ENCODE measurements at regions not wholly inside any gene's neighbourhood (a gene's known extent, or its start where the extent isn't known, plus 50 kb on each side); places are given as distances from the start of the nearest gene placed in this dataset.

DNA sequence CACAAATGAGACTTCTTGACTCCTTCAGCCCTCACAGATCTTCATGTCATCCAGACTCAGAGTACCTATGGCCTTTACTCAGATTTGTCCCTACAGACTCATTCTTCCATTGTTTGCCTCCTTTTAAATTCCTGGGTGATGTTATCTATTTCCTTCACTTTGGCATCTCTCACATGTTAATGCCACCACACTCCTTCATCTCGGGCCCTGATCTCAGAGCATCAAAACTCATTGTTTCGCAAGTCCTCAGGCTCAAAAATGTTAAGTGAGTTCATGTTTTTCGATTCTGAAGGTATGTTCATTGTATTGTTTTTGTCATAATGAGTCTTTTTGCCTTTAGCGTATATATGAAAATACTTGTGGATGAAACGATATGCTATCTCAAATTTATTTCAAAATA lies 62.3 kb upstream of the AHR start:
- no peak overlapping the region for H3K4me3 ChIP-seq (ENCODE audit: low read depth, low read length)
- no peak overlapping the region for H3K27ac ChIP-seq (ENCODE audit: low read depth, low read length)
- H3K4me1 ChIP-seq (ENCODE audit: control insufficient read depth, insufficient read depth, low read length) = no peaks in the 10 kb centered on the region
- no peaks in the 10 kb centered on the region for H3K9me3 ChIP-seq (ENCODE audit: control insufficient read depth, insufficient read depth, low read length)
- no peak overlapping the region for H3K9ac ChIP-seq (ENCODE audit: low read depth, low read length)
- H3K27me3 ChIP-seq (ENCODE audit: control insufficient read depth, insufficient read depth, low read length) = no peaks in the 10 kb centered on the region
- no peaks in the 10 kb centered on the region for H3K36me3 ChIP-seq (ENCODE audit: control insufficient read depth, insufficient read depth, low read length)

DNA sequence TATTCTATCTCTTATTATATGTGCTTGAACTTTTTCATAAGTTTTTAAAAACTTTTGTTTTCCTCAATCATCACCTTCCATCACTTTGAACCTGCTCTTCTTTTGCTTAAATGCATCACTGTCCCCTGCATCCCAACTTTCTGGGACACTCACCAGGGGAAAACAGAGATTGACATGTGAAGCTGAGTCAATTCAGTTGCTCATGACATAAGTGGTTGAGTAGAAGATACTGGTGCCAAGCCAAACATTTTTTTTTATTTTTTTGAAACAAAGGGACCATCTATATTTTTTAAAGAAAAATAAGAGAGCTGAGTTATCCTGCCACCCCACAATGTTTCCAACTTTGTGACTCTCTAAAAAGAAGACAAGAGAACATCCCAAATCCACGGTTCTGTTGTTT lies 61.8 kb upstream of the AHR start:
- Histone ChIP-seq H3K4me3 (ENCODE audit: low read depth, low read length) (no peak overlapping the region), H3K9ac (ENCODE audit: low read depth, low read length) (no peak overlapping the region), H3K9me3 (ENCODE audit: control insufficient read depth, insufficient read depth, low read length) (no peaks in the 10 kb centered on the region), H3K36me3 (ENCODE audit: control insufficient read depth, insufficient read depth, low read length) (no peaks in the 10 kb centered on the region), H3K27ac (ENCODE audit: low read depth, low read length) (no peak overlapping the region), H3K4me1 (ENCODE audit: control insufficient read depth, insufficient read depth, low read length) (no peaks in the 10 kb centered on the region), H3K27me3 (ENCODE audit: control insufficient read depth, insufficient read depth, low read length) (no peaks in the 10 kb centered on the region)

DNA sequence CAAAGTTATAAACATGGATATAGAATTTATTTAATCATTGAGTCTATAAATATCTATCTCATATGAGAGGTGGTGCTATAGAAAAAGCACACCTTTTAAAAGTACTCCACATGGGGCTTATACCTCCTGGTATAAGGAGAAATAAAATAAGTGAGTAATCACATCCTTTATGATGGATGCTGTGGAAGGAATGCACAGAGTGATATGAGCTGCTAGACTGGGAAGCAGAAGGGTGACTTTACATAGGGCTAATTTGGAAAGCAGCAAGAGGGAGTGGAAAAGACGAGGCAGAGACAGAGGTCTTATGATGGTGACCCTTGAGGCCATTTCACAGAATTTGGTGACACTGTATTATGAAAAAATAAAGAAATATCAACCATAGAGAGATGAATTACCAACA lies 59.4 kb upstream of the AHR start:
- Histone ChIP-seq H3K36me3 (ENCODE audit: control insufficient read depth, insufficient read depth, low read length) (no peaks in the 10 kb centered on the region), H3K9me3 (ENCODE audit: control insufficient read depth, insufficient read depth, low read length) (no peaks in the 10 kb centered on the region), H3K27me3 (ENCODE audit: control insufficient read depth, insufficient read depth, low read length) (no peaks in the 10 kb centered on the region), H3K9ac (ENCODE audit: low read depth, low read length) (no peak overlapping the region), H3K4me1 (ENCODE audit: control insufficient read depth, insufficient read depth, low read length) (no peaks in the 10 kb centered on the region), H3K27ac (ENCODE audit: low read depth, low read length) (no peak overlapping the region), H3K4me3 (ENCODE audit: low read depth, low read length) (no peak overlapping the region)

DNA sequence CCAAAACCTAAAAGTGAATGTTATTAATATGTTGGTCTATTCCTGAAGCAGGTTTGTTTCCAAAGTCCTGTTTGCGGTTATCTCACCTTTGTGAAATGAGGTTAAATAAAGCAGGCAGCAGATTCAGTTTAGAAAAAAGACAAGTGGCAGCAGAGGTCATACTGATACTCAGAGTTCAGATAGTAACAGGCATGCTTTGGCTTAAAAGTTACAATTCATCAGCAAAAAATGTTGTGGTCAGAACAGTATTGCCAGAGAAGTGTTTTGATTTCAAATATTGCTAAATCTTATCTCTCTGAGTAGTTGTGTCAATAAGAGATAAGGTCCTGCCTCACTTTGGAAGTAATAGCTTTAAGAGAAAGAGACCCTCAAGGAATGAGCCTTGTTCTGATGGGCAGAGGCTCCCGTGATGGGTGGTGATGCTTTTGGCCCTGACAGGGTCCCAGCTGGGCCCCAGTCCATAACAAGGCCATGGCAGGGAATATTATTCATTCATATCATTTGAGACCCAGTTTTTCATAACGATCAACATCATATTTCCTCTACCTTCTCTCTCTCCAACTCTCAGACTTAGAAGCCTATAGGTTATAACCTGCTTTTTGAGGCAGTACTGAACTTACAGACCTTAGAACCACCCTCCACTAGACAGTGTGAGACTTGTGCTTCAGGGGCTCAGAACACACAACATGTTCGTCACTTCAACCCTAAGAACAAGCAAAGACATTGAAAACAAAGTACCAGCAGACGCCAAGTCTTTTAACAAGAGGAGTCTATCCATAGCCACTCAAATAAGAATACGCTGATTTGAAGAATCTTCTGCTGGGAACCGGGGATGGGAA lies 58.5 kb upstream of the AHR start:
- Histone ChIP-seq H3K27me3 (ENCODE audit: control insufficient read depth, insufficient read depth, low read length) (no peaks in the 10 kb centered on the region), H3K36me3 (ENCODE audit: control insufficient read depth, insufficient read depth, low read length) (no peaks in the 10 kb centered on the region), H3K27ac (ENCODE audit: low read depth, low read length) (no peak overlapping the region), H3K9me3 (ENCODE audit: control insufficient read depth, insufficient read depth, low read length) (no peaks in the 10 kb centered on the region), H3K4me1 (ENCODE audit: control insufficient read depth, insufficient read depth, low read length) (no peaks in the 10 kb centered on the region), H3K9ac (ENCODE audit: low read depth, low read length) (no peak overlapping the region), H3K4me3 (ENCODE audit: low read depth, low read length) (no peak overlapping the region)

DNA sequence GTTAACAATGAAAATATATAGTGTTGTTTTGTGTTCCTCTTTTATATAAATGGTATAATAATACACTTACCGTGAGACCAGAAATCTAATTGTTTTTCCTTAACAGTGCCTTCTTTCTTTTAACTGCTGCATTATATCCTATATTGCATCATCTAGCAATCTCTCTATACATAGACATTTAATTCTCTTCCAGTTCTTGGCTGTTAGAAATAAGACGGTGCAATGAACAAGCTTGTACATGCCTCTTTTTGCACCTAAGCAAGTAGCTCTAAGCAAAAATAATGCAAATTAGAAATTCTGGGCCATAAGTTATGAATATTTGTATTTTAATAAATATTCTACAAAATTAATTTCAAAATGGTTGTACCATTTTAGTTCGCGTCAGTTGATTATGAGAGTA lies 55.9 kb upstream of the AHR start:
- no peaks in the 10 kb centered on the region for H3K9me3 ChIP-seq (ENCODE audit: control insufficient read depth, insufficient read depth, low read length)
- H3K9ac ChIP-seq (ENCODE audit: low read depth, low read length) = no peak overlapping the region
- no peaks in the 10 kb centered on the region for H3K27me3 ChIP-seq (ENCODE audit: control insufficient read depth, insufficient read depth, low read length)
- H3K36me3 ChIP-seq (ENCODE audit: control insufficient read depth, insufficient read depth, low read length) = no peaks in the 10 kb centered on the region
- H3K4me3 ChIP-seq (ENCODE audit: low read depth, low read length) = no peak overlapping the region
- H3K4me1 ChIP-seq (ENCODE audit: control insufficient read depth, insufficient read depth, low read length) = no peaks in the 10 kb centered on the region
- no peak overlapping the region for H3K27ac ChIP-seq (ENCODE audit: low read depth, low read length)

DNA sequence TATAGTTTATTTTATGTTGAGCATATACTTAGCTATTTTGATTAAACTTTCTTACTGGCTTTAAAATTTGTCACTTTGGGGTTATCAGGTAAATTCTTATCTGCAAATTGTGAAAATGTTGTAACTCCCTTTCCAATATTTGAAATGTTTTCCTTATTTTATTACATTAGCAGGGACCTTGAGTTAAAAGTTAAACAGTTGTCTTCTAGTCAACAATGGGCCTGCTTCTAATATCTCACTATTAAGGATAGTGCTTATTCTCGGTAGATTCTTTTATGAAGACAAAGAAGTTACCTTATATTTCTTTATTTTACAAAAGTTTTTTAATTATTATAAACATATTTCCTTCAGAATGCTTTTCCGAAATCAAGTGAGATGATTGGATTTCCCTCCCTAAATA lies 53.7 kb upstream of the AHR start:
- H3K36me3 ChIP-seq (ENCODE audit: control insufficient read depth, insufficient read depth, low read length) = no peaks in the 10 kb centered on the region
- no peak overlapping the region for H3K9ac ChIP-seq (ENCODE audit: low read depth, low read length)
- no peaks in the 10 kb centered on the region for H3K9me3 ChIP-seq (ENCODE audit: control insufficient read depth, insufficient read depth, low read length)
- peaks cover under 1% of the 10 kb centered on the region; the same call in 1 of the 2 replicates for H3K4me1 ChIP-seq (ENCODE audit: control insufficient read depth, insufficient read depth, low read length)
- no peak overlapping the region for H3K27ac ChIP-seq (ENCODE audit: low read depth, low read length)
- no peak overlapping the region for H3K4me3 ChIP-seq (ENCODE audit: low read depth, low read length)
- no peaks in the 10 kb centered on the region for H3K27me3 ChIP-seq (ENCODE audit: control insufficient read depth, insufficient read depth, low read length)

DNA sequence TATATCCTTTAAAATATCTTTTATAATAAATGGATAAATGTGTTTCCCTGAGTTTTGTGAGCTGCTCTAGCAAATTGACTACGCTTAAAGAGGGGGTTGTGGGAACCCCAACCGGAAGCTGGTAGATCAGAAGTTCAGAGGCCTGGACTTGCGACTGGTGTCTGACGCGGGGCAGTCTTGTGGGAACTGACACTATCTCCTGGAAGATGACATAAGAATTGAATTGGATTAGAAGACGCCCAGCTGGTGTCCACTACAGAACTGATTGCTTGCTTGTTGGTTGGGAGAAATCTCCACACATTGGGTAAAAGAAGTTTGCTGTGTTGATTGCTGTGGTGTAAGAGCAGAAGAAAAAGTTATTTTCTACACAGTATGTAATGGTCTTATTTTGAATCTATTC lies 51.1 kb upstream of the AHR start:
- no peaks in the 10 kb centered on the region for H3K9me3 ChIP-seq (ENCODE audit: control insufficient read depth, insufficient read depth, low read length)
- H3K27ac ChIP-seq (ENCODE audit: low read depth, low read length) = no peak overlapping the region
- H3K4me3 ChIP-seq (ENCODE audit: low read depth, low read length) = no peak overlapping the region
- H3K4me1 ChIP-seq (ENCODE audit: control insufficient read depth, insufficient read depth, low read length) = peaks cover 5% of the 10 kb centered on the region; the same call in 1 of the 2 replicates
- no peak overlapping the region for H3K9ac ChIP-seq (ENCODE audit: low read depth, low read length)
- H3K27me3 ChIP-seq (ENCODE audit: control insufficient read depth, insufficient read depth, low read length) = no peaks in the 10 kb centered on the region
- no peaks in the 10 kb centered on the region for H3K36me3 ChIP-seq (ENCODE audit: control insufficient read depth, insufficient read depth, low read length)

DNA sequence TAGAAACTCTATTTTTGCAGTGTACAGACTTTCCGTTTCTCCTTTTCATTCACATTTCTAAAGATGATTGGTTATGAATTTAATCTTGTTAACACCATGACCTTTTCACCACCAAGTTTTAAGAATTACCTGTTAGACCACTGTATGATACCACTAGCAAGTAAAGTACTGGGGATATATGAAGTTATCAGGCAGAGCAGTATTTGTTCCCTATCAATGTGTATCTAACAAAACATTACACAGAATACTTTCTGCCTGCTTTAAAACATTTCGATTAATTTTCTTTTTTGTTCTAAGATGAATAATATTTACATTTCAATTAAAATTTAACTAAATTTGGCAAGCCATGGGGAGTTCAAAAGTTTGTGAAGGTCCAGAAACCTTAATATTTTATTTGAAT lies 49.9 kb upstream of the AHR start:
- H3K27ac ChIP-seq (ENCODE audit: low read depth, low read length) = no peak overlapping the region
- no peaks in the 10 kb centered on the region for H3K9me3 ChIP-seq (ENCODE audit: control insufficient read depth, insufficient read depth, low read length)
- H3K27me3 ChIP-seq (ENCODE audit: control insufficient read depth, insufficient read depth, low read length) = no peaks in the 10 kb centered on the region
- no peak overlapping the region for H3K4me3 ChIP-seq (ENCODE audit: low read depth, low read length)
- H3K9ac ChIP-seq (ENCODE audit: low read depth, low read length) = no peak overlapping the region
- no peaks in the 10 kb centered on the region for H3K36me3 ChIP-seq (ENCODE audit: control insufficient read depth, insufficient read depth, low read length)
- H3K4me1 ChIP-seq (ENCODE audit: control insufficient read depth, insufficient read depth, low read length) = peaks cover 5% of the 10 kb centered on the region; the same call in 1 of the 2 replicates

Data from HUES48 (cell line).